ENCODE measurements at regions not wholly inside any gene's neighbourhood (a gene's known extent, or its start where the extent isn't known, plus 50 kb on each side); places are given as distances from the start of the nearest gene placed in this dataset.
A peak's percentile ranks its signal among the peaks of the same experiment; 100 is the strongest.

DNA sequence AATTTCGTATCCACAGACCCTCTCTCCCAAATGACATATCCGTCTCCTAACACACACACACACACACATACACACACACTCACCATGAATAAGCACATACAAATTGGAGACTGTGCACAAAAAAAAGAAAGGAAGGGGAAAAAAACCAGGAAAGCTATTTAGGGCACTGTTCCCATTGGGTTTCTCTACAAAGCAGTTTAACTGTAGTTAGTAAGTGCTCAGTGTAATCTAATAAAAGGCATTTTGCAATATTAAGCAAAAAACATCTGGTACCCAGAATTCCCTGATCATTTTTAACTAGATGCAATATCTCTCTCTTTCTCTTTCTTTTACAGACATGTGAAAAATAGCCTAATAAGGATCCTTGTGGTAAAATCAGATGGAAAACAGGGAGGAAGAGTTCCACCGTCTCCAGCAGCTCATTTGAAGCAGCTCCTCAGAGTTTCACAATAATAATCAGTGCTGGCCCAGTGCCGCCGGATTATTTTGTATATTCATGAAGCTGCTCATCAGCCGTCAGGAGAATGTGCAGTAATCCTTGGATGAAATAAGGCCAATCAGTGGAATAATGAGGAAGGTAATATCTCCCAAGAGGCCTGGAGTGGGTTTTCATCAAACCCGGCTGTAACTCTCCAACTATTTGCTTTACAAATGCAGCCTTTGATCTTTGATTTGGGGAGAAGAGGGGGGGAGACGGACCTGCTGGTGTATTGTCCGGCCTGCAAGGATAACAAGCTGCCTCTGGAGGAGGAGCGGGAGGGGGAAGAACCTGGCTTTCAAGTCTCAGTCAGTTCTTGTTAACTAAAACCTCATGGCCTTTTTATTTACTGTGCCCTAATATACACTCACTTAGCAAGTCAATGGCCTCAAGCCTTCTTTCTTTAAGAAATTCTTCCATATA, 227.6 kb upstream of the SMIM21 start:
- DNase-seq = peak; percentile 47

GRCh38 chr18:75654386-75654785, 226.9 kb upstream of the SMIM21 start:
- DNase-seq = no peak

- DNase-seq = no peak
Observed at GRCh38 chr18:75652528-75652927, 225.0 kb upstream of the SMIM21 start.

GRCh38 chr18:75644871-75645270, 217.4 kb upstream of the SMIM21 start:
- no peak for DNase-seq

GRCh38 chr18:75643083-75643482, 215.6 kb upstream of the SMIM21 start:
- DNase-seq = no peak

DNA sequence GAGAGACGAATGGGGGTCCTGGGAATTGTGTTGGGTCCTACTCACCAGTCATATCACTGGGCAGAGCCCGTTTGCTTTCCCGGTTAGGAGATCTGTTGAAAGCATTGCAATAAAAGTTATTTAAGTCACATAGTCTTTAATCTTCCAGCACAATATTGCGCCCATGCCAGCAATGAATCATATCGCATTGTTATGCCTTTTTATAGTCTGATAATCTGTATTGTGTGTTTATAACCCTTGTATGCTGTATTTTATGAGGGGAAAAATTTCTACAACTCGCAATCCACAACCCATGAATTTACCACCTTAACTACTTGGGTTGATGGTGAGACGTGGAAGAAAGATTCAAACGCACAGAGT, 211.9 kb upstream of the SMIM21 start:
- DNase-seq = peak; percentile 30

- peak; percentile 86 for DNase-seq
Observed at GRCh38 chr18:75638776-75639471, 211.4 kb upstream of the SMIM21 start.

DNA sequence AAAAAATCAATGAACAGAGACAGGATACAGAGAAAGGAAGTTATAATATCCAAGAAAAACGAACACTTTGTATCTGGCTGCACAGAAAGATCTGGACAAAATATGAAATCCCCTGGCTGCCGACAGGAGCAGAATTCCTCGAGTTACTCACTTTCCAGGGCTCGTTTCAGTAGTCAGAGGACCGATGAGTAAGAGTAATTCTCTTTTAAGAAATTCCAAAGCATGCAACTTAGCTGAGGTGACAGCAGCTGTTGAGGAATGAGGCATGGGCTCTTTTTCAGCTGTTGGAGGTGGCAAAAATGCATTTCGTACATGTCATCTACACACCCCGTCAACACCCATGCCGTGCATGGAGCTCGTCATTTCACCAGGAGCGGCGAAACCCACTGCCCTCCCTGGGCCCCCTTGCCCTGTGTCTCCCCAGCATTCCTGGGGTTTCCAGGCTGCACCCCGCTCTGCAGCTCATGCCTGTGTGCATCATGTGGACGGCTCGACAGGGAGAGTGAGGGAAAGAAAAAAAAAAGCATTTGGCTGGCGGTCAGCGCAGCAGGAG, 210.8 kb upstream of the SMIM21 start:
- peak; percentile 69 for DNase-seq

GRCh38 chr18:75635096-75635495, 207.6 kb upstream of the SMIM21 start:
- DNase-seq = no peak

DNA sequence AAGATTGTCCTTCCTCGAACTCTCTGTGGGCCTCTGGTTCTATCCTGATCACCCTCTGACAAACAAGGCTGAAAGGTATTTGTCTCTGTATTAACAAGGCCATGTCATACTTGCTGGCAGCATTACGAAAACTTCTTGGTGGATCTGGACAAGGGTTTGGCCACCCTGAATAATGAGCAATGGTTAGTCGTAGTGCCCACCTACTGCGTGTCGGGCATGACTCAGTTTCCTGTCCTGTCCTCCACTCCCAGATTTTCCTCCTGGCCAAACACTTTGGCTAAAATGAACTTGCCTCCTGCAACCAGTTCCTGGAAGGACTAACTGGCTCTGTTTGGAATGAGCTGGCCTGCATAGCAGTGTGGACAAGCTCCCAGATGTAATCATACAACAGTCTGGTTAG, 198.5 kb upstream of the SMIM21 start:
- no peak for DNase-seq

GRCh38 chr18:75624869-75625268, 197.4 kb upstream of the SMIM21 start:
- DNase-seq = no peak

- no peak for DNase-seq
Observed at GRCh38 chr18:75621818-75622217, 194.3 kb upstream of the SMIM21 start.

GRCh38 chr18:75618146-75618545, 190.6 kb upstream of the SMIM21 start:
- no peak for DNase-seq

DNA sequence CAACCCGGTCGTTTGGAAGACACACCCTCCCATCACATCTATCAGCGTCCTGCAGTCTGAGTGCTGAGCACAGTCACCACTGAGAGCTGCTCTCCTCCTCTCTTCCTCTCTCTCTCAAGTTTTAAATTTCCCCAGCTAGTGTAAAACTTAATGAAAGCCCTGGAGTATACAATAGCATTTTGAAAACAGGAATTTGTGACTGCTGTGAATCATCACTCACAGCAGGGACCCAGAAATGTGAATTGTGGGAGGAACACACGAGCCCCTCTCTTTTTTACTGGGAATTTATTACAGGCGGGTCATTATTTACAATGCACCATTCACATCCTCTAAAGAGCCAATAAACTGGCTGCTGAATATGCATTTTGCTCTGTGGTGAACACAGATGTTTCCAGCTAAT, 185.0 kb upstream of the SMIM21 start:
- DNase-seq = no peak

DNA sequence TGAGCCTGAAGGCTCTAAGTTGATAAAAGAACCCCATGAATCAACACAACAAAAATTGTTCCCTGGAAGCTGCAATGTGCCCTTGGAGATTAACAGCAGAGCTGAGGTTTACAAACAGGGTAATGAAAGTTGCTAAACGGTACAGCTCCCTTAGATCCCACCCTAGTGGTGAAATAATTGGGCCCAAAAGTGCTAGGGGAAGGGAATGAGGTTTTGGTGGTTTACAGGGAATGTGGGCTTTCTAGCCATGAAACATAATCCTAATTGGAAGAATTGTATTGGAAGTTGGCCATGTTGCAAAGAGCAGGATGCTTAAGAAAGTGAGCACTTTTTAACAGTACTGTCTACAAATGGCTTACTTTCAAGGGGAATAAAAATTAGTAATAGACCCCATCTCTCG, 180.2 kb upstream of the SMIM21 start:
- DNase-seq = no peak

DNA sequence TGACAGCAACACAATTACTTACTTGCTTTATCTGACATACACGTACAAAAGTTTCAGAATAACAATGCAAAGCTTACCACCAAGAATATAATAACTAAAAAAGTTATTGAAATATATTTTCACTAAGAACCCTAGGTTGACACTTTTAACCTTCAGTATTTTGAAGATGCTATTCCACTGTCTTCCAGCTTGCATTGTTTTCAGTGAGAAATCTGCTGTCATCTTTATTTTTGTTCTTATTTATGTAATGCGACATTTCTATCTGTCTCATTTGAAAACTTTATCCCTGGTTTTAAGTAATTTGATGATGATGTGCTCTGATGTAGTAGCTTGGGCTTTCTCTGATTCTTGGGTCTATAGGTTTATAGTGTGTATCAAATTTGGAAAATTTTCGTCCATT, 165.0 kb upstream of the SMIM21 start:
- no peak for DNase-seq

DNA sequence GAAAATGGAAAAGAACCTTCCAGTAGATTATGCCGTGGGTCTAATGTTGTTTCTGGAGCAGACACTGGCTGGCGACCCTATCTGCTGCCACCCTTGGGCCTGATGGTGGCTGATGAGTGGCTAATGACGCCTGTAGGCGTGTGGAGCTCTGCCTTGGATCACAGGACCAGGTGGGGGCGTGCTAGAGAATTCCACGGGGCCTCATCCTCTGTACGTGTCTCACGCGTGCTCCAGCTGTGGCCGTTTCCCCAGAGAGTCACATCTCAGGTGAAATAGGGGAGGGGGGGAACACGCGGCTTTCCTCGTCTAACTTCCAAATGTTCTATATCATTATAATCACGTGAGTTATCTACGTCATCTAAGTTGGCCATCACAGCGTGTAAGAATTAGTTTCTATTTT, 160.9 kb upstream of the SMIM21 start:
- DNase-seq = no peak

DNA sequence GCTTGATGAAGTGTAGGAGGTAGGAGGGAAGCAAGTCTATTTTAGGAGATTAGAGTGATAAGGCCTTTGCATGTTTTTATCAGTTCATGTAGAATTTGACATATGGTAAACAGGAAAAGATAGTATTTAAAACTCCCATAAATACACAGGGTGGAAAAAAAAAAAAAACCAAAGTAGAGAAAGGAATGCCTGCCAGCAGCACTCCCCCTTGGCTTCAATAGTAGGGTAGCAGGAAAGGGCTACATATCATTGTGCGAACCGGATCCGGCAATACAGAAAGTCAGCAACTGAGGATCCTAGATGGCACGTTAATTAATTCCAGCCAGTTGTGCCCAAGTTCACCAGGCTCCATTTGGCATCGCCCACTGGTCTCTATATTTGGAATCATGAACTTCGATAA, 159.6 kb upstream of the SMIM21 start:
- no peak for DNase-seq

- DNase-seq = no peak
Observed at GRCh38 chr18:75586130-75586889, 158.8 kb upstream of the SMIM21 start.

DNA sequence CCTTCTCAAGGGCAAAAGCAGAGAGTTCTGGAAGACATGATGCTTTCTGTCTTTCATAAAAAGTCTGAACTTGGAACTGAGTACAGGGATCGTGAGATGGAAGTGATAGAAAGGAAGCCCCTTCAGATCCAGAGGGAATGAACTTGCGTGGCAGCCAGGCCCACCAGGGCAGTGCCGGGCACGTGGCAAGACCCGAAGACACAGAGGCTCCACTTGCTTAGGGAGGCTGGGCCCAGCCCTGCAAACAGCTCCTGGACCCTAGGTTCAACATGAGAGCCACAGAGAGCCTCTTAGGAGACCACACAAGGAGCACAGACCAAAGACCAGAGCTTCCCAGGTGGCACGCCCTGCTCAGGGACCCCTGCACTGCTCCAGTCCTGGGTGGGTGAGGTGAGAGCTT, 155.4 kb upstream of the SMIM21 start:
- no peak for DNase-seq

GRCh38 chr18:75582406-75582821, 154.9 kb upstream of the SMIM21 start:
- no peak for DNase-seq

DNA sequence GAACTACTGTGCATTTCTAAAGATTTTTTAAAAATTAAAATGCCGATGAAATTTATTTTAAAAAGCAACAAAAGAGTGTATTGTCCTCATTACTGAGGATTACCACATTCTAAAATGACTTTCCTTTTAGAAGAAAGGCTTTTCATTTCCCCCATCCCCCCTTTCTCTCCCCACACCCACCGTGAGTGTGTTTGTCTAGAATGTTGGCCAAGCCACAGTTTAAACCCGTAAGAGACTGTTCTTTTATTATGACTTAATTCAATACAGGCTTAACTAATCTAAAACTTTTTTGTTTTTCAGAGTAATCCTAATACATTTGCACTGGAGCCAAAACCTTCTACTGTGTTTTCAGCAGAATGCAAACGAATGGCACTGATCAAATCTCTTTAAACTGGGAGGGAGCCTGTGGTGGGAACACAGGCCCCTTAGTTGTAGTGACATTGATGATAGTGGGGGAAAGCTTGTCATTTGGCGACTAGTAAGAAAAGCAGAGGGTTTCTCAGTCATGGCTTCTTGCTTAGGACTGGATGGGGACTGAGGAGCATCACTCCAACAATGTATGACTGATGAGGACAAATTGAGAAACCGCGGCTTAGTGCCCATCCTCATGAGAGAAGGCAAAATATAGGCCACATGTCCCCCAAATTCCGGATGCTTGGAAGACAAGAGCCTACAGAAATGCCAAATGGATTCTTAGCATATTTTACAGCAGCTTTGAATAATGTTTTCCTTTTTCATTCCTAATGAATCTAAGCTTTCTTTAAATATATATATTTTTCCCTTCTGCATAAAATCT, 154.0 kb upstream of the SMIM21 start:
- DNase-seq = no peak
